ENCODE measurements at regions not wholly inside any gene's neighbourhood (a gene's known extent, or its start where the extent isn't known, plus 50 kb on each side); places are given as distances from the start of the nearest gene placed in this dataset.

DNA sequence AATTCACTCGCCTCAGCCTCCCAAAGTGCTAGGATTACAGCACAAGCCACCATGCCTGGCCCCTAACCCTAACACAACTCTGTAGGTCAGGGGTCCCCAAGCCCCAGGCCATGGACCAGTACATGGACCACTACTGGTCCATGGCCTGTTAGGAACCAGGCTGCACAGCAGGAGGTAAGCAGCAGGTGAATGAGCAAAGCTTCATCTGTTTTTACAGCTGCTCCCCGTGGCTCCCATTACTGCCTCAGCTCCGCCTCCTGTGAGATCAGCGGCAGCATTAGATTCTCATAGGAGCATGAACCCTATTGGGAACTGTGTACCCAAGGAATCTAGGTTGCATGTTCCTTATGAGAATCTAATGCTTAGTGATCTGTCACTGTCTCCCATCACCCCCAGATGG is 201.7 kb downstream of the NRP2 start:
- TF ChIP-seq, protein P1, sequence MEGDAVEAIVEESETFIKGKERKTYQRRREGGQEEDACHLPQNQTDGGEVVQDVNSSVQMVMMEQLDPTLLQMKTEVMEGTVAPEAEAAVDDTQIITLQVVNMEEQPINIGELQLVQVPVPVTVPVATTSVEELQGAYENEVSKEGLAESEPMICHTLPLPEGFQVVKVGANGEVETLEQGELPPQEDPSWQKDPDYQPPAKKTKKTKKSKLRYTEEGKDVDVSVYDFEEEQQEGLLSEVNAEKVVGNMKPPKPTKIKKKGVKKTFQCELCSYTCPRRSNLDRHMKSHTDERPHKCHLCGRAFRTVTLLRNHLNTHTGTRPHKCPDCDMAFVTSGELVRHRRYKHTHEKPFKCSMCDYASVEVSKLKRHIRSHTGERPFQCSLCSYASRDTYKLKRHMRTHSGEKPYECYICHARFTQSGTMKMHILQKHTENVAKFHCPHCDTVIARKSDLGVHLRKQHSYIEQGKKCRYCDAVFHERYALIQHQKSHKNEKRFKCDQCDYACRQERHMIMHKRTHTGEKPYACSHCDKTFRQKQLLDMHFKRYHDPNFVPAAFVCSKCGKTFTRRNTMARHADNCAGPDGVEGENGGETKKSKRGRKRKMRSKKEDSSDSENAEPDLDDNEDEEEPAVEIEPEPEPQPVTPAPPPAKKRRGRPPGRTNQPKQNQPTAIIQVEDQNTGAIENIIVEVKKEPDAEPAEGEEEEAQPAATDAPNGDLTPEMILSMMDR (IDR thresholded peaks at IDR 0.05), result no peak
- H3K9me3 Mint-ChIP-seq, result no peaks in the 10 kb centered on the region
- DNase-seq, result no peak
- intact Hi-C loops (cut with micrococcal nuclease), result no loop called here
- H3K27me3 Mint-ChIP-seq, result peaks cover 15% of the 10 kb centered on the region
- H3K4me1 Mint-ChIP-seq (ENCODE audit: low read depth), result no peaks in the 10 kb centered on the region
- ATAC-seq, result no peak
- H3K4me3 Mint-ChIP-seq, result no peak overlapping the region
- ChIA-PET CTCF (interaction anchor here (1.4 to 2.2 kb wide), 3 partner anchors 31 to 105 kb away, joined by 4 to 11 read pairs (median 6); no protein-coding TSS in a partner anchor), POLR2A (no interaction called here)
- H3K36me3 Mint-ChIP-seq (ENCODE audit: low read depth), result no peaks in the 10 kb centered on the region
- H3K27ac Mint-ChIP-seq, result no peak overlapping the region

- H3K4me1 Mint-ChIP-seq (ENCODE audit: low read depth), result no peaks in the 10 kb centered on the region
- H3K27ac Mint-ChIP-seq, result no peak overlapping the region
- H3K36me3 Mint-ChIP-seq (ENCODE audit: low read depth), result no peaks in the 10 kb centered on the region
- ChIA-PET CTCF (interaction anchor here (0.9 kb wide), 1 partner anchor 9 kb away, joined by 3 read pairs; no protein-coding TSS in a partner anchor), POLR2A (no interaction called here)
- DNase-seq (no peak), ATAC-seq (no peak)
- intact Hi-C loops (cut with micrococcal nuclease), result no loop called here
- no peak overlapping the region for H3K4me3 Mint-ChIP-seq
- TF ChIP-seq, protein P1 (IDR thresholded peaks at IDR 0.05), result no peak
- peaks cover 15% of the 10 kb centered on the region for H3K27me3 Mint-ChIP-seq
- no peaks in the 10 kb centered on the region for H3K9me3 Mint-ChIP-seq
These were observed 200.6 kb downstream of the NRP2 start for GRCh38 chr2:205882806-205883425.

DNA sequence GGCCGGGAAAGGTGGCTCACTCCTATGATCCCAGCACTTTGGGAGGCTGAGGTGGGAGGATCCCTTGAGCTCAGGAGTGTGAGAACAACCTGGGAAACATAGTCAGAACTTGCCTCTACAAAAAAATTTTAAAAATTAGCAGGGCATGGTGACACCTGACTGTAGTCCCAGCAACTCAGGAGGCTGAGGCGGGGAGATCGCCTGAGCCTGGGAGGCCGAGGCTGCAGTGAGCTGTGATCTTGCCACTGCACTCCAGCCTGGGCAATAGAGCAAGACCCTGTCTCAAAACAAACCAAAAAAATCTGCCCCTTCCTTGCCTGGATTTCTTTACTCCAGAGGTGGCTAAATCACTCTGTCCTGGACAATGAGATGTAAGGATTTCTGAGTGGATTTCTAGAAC is 197.7 kb downstream of the NRP2 start:
- peaks cover 10% of the 10 kb centered on the region for H3K27me3 Mint-ChIP-seq
- H3K4me3 Mint-ChIP-seq, result no peak overlapping the region
- ChIA-PET POLR2A (no interaction called here), CTCF (no interaction called here)
- H3K4me1 Mint-ChIP-seq (ENCODE audit: low read depth), result no peaks in the 10 kb centered on the region
- intact Hi-C loops (cut with micrococcal nuclease), result no loop called here
- H3K36me3 Mint-ChIP-seq (ENCODE audit: low read depth), result no peaks in the 10 kb centered on the region
- no peaks in the 10 kb centered on the region for H3K9me3 Mint-ChIP-seq
- no peak for ATAC-seq
- DNase-seq, result no peak
- no peak overlapping the region for H3K27ac Mint-ChIP-seq
- TF ChIP-seq, protein P1 (IDR thresholded peaks at IDR 0.05), result no peak

GRCh38 chr2:205878999-205879762 is 196.9 kb downstream of the NRP2 start:
- H3K27ac Mint-ChIP-seq, result no peak overlapping the region
- CTCF ChIA-PET, result no interaction called here

GRCh38 chr2:205877496-205877895 is 195.2 kb downstream of the NRP2 start:
- no peak for DNase-seq
- intact Hi-C loops (cut with micrococcal nuclease), result no loop called here
- ATAC-seq, result no peak
- Mint-ChIP-seq H3K9me3 (peaks cover 3% of the 10 kb centered on the region), H3K36me3 (ENCODE audit: low read depth) (no peaks in the 10 kb centered on the region), H3K27ac (no peak overlapping the region), H3K27me3 (peaks cover 11% of the 10 kb centered on the region), H3K4me1 (ENCODE audit: low read depth) (no peaks in the 10 kb centered on the region), H3K4me3 (no peak overlapping the region)
- CTCF ChIA-PET, result no interaction called here
- TF ChIP-seq, protein P1 (IDR thresholded peaks at IDR 0.05), result no peak
- POLR2A ChIA-PET, result no interaction called here

More at GRCh38 chr2:205878999-205879762, 196.9 kb downstream of the NRP2 start:
- TF ChIP-seq, protein P1 (IDR thresholded peaks at IDR 0.05), result no peak
- no peak for ATAC-seq
- POLR2A ChIA-PET, result no interaction called here
- no peaks in the 10 kb centered on the region for H3K4me1 Mint-ChIP-seq (ENCODE audit: low read depth)
- intact Hi-C loops (cut with micrococcal nuclease), result no loop called here
- peaks cover 3% of the 10 kb centered on the region for H3K9me3 Mint-ChIP-seq
- no peak overlapping the region for H3K4me3 Mint-ChIP-seq
- peaks cover 7% of the 10 kb centered on the region for H3K27me3 Mint-ChIP-seq
- DNase-seq, result no peak
- no peaks in the 10 kb centered on the region for H3K36me3 Mint-ChIP-seq (ENCODE audit: low read depth)
